HTR-8/SVneo (cell line): ENCODE measurements at regions not wholly inside any gene's neighbourhood (a gene's known extent, or its start where the extent isn't known, plus 50 kb on each side); places are given as distances from the start of the nearest gene placed in this dataset.
"Not testable (repeated sequence)": the region's sequence is repeated elsewhere in the genome, so short reads cannot be mapped to it uniquely, and the experiment has no call there.

Experiments
- DNase-seq: peaks from one replicate; pipeline ENCODE4 v3.0.0; 2011; ENCODE audit warnings: low spot score, mixed read lengths; ENCODE audit not compliant: insufficient read length
- FAIRE-seq: peaks from 2 replicates; lab custom pipeline; 2011; peaks lifted over from hg19 to GRCh38; lab: Jason Lieb, UNC

- FAIRE-seq: no peak
- no peak for DNase-seq
These were observed 522.5 kb upstream of the CDH5 start for GRCh38 chr16:65843941-65844340.

GRCh38 chr16:65842067-65842466, 524.4 kb upstream of the CDH5 start:
- DNase-seq: no peak
- FAIRE-seq: no peak

- FAIRE-seq: no peak
These were observed 528.5 kb upstream of the CDH5 start for GRCh38 chr16:65838001-65838400.

GRCh38 chr16:65837464-65837863, 529.0 kb upstream of the CDH5 start:
- no peak for DNase-seq
- no peak for FAIRE-seq

More at GRCh38 chr16:65838001-65838400, 528.5 kb upstream of the CDH5 start:
- no peak for DNase-seq

GRCh38 chr16:65834688-65835087, 531.8 kb upstream of the CDH5 start:
- FAIRE-seq: no peak
- DNase-seq: no peak

GRCh38 chr16:65833171-65833871, 533.2 kb upstream of the CDH5 start:
- FAIRE-seq: no peak
- DNase-seq: no peak

- DNase-seq (no peak), FAIRE-seq (no peak)
These were observed 533.8 kb upstream of the CDH5 start for GRCh38 chr16:65832679-65833078.

GRCh38 chr16:65831903-65832666, 534.4 kb upstream of the CDH5 start:
- no peak for FAIRE-seq

GRCh38 chr16:65829076-65829475, 537.4 kb upstream of the CDH5 start:
- FAIRE-seq (no peak), DNase-seq (no peak)

More at GRCh38 chr16:65831903-65832666, 534.4 kb upstream of the CDH5 start:
- no peak for DNase-seq

- DNase-seq (no peak), FAIRE-seq (no peak)
These were observed 538.2 kb upstream of the CDH5 start for GRCh38 chr16:65828296-65828695.

- FAIRE-seq: no peak
These were observed 539.3 kb upstream of the CDH5 start for GRCh38 chr16:65827231-65827630.

GRCh38 chr16:65825191-65825856, 541.2 kb upstream of the CDH5 start:
- FAIRE-seq: no peak
- no peak for DNase-seq

More at GRCh38 chr16:65827231-65827630, 539.3 kb upstream of the CDH5 start:
- DNase-seq: no peak

GRCh38 chr16:65822148-65822547, 544.3 kb upstream of the CDH5 start:
- DNase-seq: no peak
- no peak for FAIRE-seq

GRCh38 chr16:65819136-65819898, 547.2 kb upstream of the CDH5 start:
- no peak for FAIRE-seq
- no peak for DNase-seq

- FAIRE-seq (no peak), DNase-seq (no peak)
These were observed 548.7 kb upstream of the CDH5 start for GRCh38 chr16:65817799-65818198.

- DNase-seq: no peak
- no peak for FAIRE-seq
These were observed 549.4 kb upstream of the CDH5 start for GRCh38 chr16:65817066-65817465.

GRCh38 chr16:65816556-65816955, 549.9 kb upstream of the CDH5 start:
- DNase-seq (no peak), FAIRE-seq (no peak)

GRCh38 chr16:65815707-65816106, 550.8 kb upstream of the CDH5 start:
- FAIRE-seq: no peak
- DNase-seq: no peak

- not testable (repeated sequence) for DNase-seq, FAIRE-seq
These were observed 552.6 kb upstream of the CDH5 start for GRCh38 chr16:65813879-65814278.

- DNase-seq: no peak
- FAIRE-seq: no peak
These were observed 556.9 kb upstream of the CDH5 start for GRCh38 chr16:65809627-65810026.
